Choroid plexus epithelial cell (primary cell): ENCODE measurements at regions not wholly inside any gene's neighbourhood (a gene's known extent, or its start where the extent isn't known, plus 50 kb on each side); places are given as distances from the start of the nearest gene placed in this dataset.
"Not testable (repeated sequence)": the region's sequence is repeated elsewhere in the genome, so short reads cannot be mapped to it uniquely, and the experiment has no call there.

Experiments used
- DNase-seq: peaks from one replicate; pipeline ENCODE4 v3.0.0-alpha.2; 2010; ENCODE audit warnings: low read depth
- H3K4me3 ChIP-seq: 2 replicates; pipeline ENCODE4 v1.5.1; 2011; ENCODE audit warnings: low read depth, mild to moderate bottlenecking, control low read depth, low read length, moderate library complexity
- CTCF ChIP-seq: conservative IDR thresholded peaks from 2 replicates; pipeline ENCODE4 v1.5.1; 2011; ENCODE audit warnings: low read depth, mild to moderate bottlenecking, control low read depth, inconsistent platforms, low read length, moderate library complexity

GRCh38 chr13:58680115-58680514, 1048.6 kb downstream of the PCDH17 start:
- DNase-seq = no peak
- TF ChIP-seq CTCF = no peak
- no peak overlapping the region for H3K4me3 ChIP-seq

DNA sequence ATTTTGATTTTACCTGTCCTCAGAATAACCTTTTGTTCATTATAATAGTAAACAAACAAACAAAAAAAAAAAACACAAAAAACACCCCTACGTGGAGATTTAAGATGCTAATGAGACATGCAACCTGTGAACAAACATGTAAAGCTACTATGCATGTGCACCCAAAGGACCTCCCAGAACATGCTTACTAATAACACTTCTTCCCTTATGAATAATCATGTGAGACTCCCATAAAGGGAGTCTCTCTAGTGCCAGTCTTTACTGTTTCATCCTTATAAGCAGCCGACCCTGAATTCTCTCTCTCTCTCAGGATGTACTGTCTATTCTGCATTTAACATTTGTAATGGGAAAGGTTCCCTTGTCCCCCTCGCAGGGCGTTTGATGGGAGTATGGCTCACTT, 1051.1 kb downstream of the PCDH17 start:
- TF ChIP-seq CTCF = no peak

DNA sequence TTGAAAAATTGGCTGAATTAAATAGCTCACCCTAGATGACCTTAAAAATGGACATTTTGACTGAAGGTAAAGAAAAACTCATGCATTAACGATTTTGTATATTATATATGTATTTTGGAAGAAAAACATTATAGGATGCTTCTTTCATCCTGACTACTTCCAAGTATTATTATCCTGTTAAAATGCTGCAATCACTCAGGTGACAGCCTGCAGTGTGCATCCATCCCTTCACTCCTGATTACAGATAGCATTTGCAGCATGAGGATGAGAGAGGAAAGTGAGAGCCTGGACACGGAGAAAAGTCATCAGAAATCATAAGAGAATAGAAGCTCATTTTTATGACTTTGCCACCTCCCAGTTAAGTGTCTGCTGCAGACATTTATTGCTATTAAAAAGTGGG, 1055.6 kb downstream of the PCDH17 start:
- no peak for TF ChIP-seq CTCF
- no peak for DNase-seq

More for the DNA sequence above, 1051.1 kb downstream of the PCDH17 start:
- no peak overlapping the region for H3K4me3 ChIP-seq
- DNase-seq = no peak

GRCh38 chr13:58698531-58698930, 1067.0 kb downstream of the PCDH17 start:
- no peak for TF ChIP-seq CTCF
- H3K4me3 ChIP-seq = no peak overlapping the region
- DNase-seq = no peak

More for the DNA sequence above, 1055.6 kb downstream of the PCDH17 start:
- no peak overlapping the region for H3K4me3 ChIP-seq

DNA sequence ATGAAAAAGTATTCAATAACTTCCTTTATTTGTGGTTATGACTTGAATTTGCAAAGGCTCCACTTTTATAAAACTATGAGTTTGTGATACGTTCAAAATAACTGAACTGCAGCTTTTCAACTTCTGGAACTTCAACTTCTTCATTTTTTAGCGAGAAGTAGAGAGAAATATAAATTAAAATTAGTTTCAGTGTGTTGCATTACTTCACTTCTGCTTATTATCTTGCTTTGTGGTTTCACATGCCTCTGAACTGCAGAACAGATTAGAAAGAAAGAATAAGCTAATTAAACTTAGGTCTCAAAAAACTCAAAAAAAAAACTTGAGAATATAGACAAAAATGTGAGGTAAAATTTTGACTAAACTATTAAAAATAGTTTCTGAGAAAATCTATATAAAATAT, 1073.4 kb downstream of the PCDH17 start:
- H3K4me3 ChIP-seq = no peak overlapping the region
- TF ChIP-seq CTCF = no peak
- DNase-seq = no peak

GRCh38 chr13:58706421-58706820, 1074.9 kb downstream of the PCDH17 start:
- no peak for DNase-seq
- no peak for TF ChIP-seq CTCF

DNA sequence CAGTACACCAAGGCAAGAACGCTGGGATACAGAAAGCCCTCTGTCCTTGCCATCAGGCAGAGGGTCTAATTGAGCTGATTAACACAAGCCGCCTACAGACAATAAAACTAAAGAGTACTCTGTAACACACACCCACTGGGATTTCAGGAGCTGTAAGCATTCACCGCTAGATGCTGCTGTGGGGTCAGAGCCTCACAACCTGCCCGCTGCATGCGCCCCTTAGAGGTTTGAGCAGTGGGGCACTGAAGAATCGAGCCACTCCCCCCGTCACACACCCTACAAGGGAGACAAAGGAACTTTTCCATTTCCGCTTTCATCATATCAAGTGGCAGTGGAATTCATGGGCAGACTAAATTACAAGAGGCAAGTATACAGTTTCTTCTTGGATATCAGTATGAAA, 1080.6 kb downstream of the PCDH17 start:
- no peak for DNase-seq
- H3K4me3 ChIP-seq = no peak overlapping the region
- TF ChIP-seq CTCF = no peak

More at GRCh38 chr13:58706421-58706820, 1074.9 kb downstream of the PCDH17 start:
- no peak overlapping the region for H3K4me3 ChIP-seq

GRCh38 chr13:58714016-58714415, 1082.5 kb downstream of the PCDH17 start:
- H3K4me3 ChIP-seq, DNase-seq: not testable (repeated sequence)
